Nephron progenitor cell (in vitro differentiated cells): ENCODE measurements at regions not wholly inside any gene's neighbourhood (a gene's known extent, or its start where the extent isn't known, plus 50 kb on each side); places are given as distances from the start of the nearest gene placed in this dataset.

Experiments used
- DNase-seq: peaks from one replicate; pipeline ENCODE4 v3.0.0; 2021
- H3K27ac Mint-ChIP-seq: 2 replicates; pipeline ENCODE4 v1.8.0; 2021; ENCODE audit warnings: mild to moderate bottlenecking, moderate library complexity, mixed read lengths
- H3K27me3 Mint-ChIP-seq: 2 replicates; pipeline ENCODE4 v1.8.0; 2021; ENCODE audit warnings: mild to moderate bottlenecking, low read depth, mixed read lengths; ENCODE audit not compliant: poor library complexity
- H3K36me3 Mint-ChIP-seq: 2 replicates; pipeline ENCODE4 v1.8.0; 2021; ENCODE audit warnings: low read depth, mixed read lengths
- H3K4me1 Mint-ChIP-seq: 2 replicates; pipeline ENCODE4 v1.8.0; 2021; ENCODE audit warnings: mixed read lengths
- H3K4me3 Mint-ChIP-seq: 2 replicates; pipeline ENCODE4 v1.8.0; 2021; ENCODE audit warnings: mild to moderate bottlenecking, moderate library complexity, mixed read lengths
- H3K9me3 Mint-ChIP-seq: 2 replicates; pipeline ENCODE4 v1.8.0; 2021; ENCODE audit warnings: mild to moderate bottlenecking, moderate library complexity, mixed read lengths
- CTCF ChIP-seq: fragments of 200-600 bp; sonication (generic); IDR thresholded peaks from 2 replicates; pipeline ENCODE4 v1.5.0; 2021; ENCODE audit warnings: antibody characterized with exemption

- no peaks in the 10 kb centered on the region for H3K4me1 Mint-ChIP-seq
- H3K27ac Mint-ChIP-seq = no peak overlapping the region
- no peak for DNase-seq
- no peak overlapping the region for H3K4me3 Mint-ChIP-seq
- H3K36me3 Mint-ChIP-seq = no peaks in the 10 kb centered on the region
- H3K27me3 Mint-ChIP-seq = peaks cover 15% of the 10 kb centered on the region
- peaks cover 16% of the 10 kb centered on the region for H3K9me3 Mint-ChIP-seq
- TF ChIP-seq CTCF = no peak
Observed at GRCh38 chr10:130986846-130987245, 324.7 kb downstream of the TCERG1L start.

GRCh38 chr10:130987401-130987800 is 324.1 kb downstream of the TCERG1L start:
- H3K9me3 Mint-ChIP-seq = peaks cover 14% of the 10 kb centered on the region

GRCh38 chr10:130989670-130990232 is 321.8 kb downstream of the TCERG1L start:
- no peak for TF ChIP-seq CTCF
- Mint-ChIP-seq H3K4me3 (no peak overlapping the region), H3K9me3 (peaks cover 6% of the 10 kb centered on the region), H3K36me3 (no peaks in the 10 kb centered on the region), H3K27ac (no peak overlapping the region), H3K4me1 (peaks cover 4% of the 10 kb centered on the region), H3K27me3 (peaks cover 29% of the 10 kb centered on the region)
- DNase-seq = no peak

More at GRCh38 chr10:130987401-130987800, 324.1 kb downstream of the TCERG1L start:
- Mint-ChIP-seq H3K36me3 (no peaks in the 10 kb centered on the region), H3K4me1 (no peaks in the 10 kb centered on the region), H3K27me3 (peaks cover 19% of the 10 kb centered on the region), H3K4me3 (no peak overlapping the region), H3K27ac (no peak overlapping the region)
- TF ChIP-seq CTCF = no peak
- DNase-seq = no peak

- no peak for TF ChIP-seq CTCF
- H3K9me3 Mint-ChIP-seq = peaks cover 10% of the 10 kb centered on the region
- H3K36me3 Mint-ChIP-seq = no peaks in the 10 kb centered on the region
Observed at GRCh38 chr10:130990486-130990885, 321.0 kb downstream of the TCERG1L start.

GRCh38 chr10:130992802-130993523 is 318.6 kb downstream of the TCERG1L start:
- Mint-ChIP-seq H3K4me1 (peaks cover 4% of the 10 kb centered on the region), H3K4me3 (no peak overlapping the region), H3K9me3 (peaks cover 23% of the 10 kb centered on the region), H3K36me3 (no peaks in the 10 kb centered on the region), H3K27ac (peak overlapping the region; percentile 47), H3K27me3 (peaks cover 26% of the 10 kb centered on the region)
- DNase-seq = no peak
- no peak for TF ChIP-seq CTCF

More at GRCh38 chr10:130990486-130990885, 321.0 kb downstream of the TCERG1L start:
- peaks cover 23% of the 10 kb centered on the region for H3K27me3 Mint-ChIP-seq
- peaks cover 4% of the 10 kb centered on the region for H3K4me1 Mint-ChIP-seq
- no peak for DNase-seq
- H3K27ac Mint-ChIP-seq = no peak overlapping the region
- H3K4me3 Mint-ChIP-seq = no peak overlapping the region

GRCh38 chr10:130993612-130994011 is 317.9 kb downstream of the TCERG1L start:
- peaks cover 23% of the 10 kb centered on the region for H3K9me3 Mint-ChIP-seq

More at GRCh38 chr10:130993612-130994011, 317.9 kb downstream of the TCERG1L start:
- Mint-ChIP-seq H3K27ac (no peak overlapping the region), H3K4me1 (peaks cover 4% of the 10 kb centered on the region), H3K27me3 (peaks cover 28% of the 10 kb centered on the region), H3K4me3 (no peak overlapping the region), H3K36me3 (no peaks in the 10 kb centered on the region)
- DNase-seq = no peak
- TF ChIP-seq CTCF = no peak
